GM23248 (cell line): ENCODE measurements at regions not wholly inside any gene's neighbourhood (a gene's known extent, or its start where the extent isn't known, plus 50 kb on each side); places are given as distances from the start of the nearest gene placed in this dataset.

ENCODE experiments used
- DNase-seq: peaks from one replicate; pipeline ENCODE4 v3.0.0-alpha.2; 2015
- H2AFZ ChIP-seq: fragments of 200-600 bp; sonication (generic); 2 replicates; pipeline ENCODE4 v1.6.1; 2016; ENCODE audit warnings: antibody characterized with exemption
- H3F3A ChIP-seq: fragments of 200-600 bp; sonication (generic); 2 replicates; pipeline ENCODE4 v1.6.1; 2016; ENCODE audit warnings: mild to moderate bottlenecking, antibody characterized with exemption, mixed run types; ENCODE audit not compliant: insufficient read depth
- H3K27ac ChIP-seq: fragments of 200-600 bp; sonication (generic); 2 replicates; pipeline ENCODE4 v1.5.1; 2016; ENCODE audit warnings: mild to moderate bottlenecking
- H3K27me3 ChIP-seq: fragments of 200-600 bp; sonication (generic); replicated peaks from 2 replicates; pipeline ENCODE4 v1.6.1; 2016; ENCODE audit warnings: mild to moderate bottlenecking; ENCODE audit not compliant: insufficient read depth
- H3K36me3 ChIP-seq: fragments of 200-600 bp; sonication (generic); 2 replicates; pipeline ENCODE4 v1.6.1; 2016; ENCODE audit warnings: low read depth, mild to moderate bottlenecking
- H3K4me1 ChIP-seq: fragments of 200-600 bp; sonication (generic); 2 replicates; pipeline ENCODE4 v1.6.1; 2016; ENCODE audit warnings: mild to moderate bottlenecking; ENCODE audit not compliant: insufficient read depth
- H3K4me2 ChIP-seq: fragments of 200-600 bp; sonication (generic); one replicate; pipeline ENCODE4 v1.6.1; 2016; ENCODE audit warnings: mild to moderate bottlenecking; ENCODE audit not compliant: unreplicated experiment
- H3K4me3 ChIP-seq: fragments of 200-600 bp; sonication (generic); 2 replicates; pipeline ENCODE4 v1.5.1; 2016; ENCODE audit warnings: mild to moderate bottlenecking
- H3K79me2 ChIP-seq: fragments of 200-600 bp; sonication (generic); 2 replicates; pipeline ENCODE4 v1.6.1; 2016; ENCODE audit warnings: mild to moderate bottlenecking; ENCODE audit not compliant: insufficient read depth
- H3K9ac ChIP-seq: fragments of 200-600 bp; sonication (generic); 2 replicates; pipeline ENCODE4 v1.6.1; 2016; ENCODE audit warnings: mild to moderate bottlenecking
- H3K9me2 ChIP-seq: fragments of 200-600 bp; sonication (generic); 2 replicates; pipeline ENCODE4 v1.6.1; 2016; ENCODE audit warnings: mixed run types, mild to moderate bottlenecking, moderate library complexity; ENCODE audit not compliant: insufficient read depth
- H3K9me3 ChIP-seq: fragments of 200-600 bp; sonication (generic); one replicate; pipeline ENCODE4 v1.6.1; 2017; ENCODE audit warnings: low read depth
- H4K20me1 ChIP-seq: fragments of 200-600 bp; sonication (generic); 2 replicates; pipeline ENCODE4 v1.6.0; 2016; ENCODE audit not compliant: insufficient read depth
- EZH2 ChIP-seq: fragments of 200-600 bp; sonication (generic); IDR thresholded peaks from 2 replicates; pipeline ENCODE4 v1.6.1; 2018; ENCODE audit warnings: antibody characterized with exemption, mild to moderate bottlenecking; ENCODE audit not compliant: insufficient read depth, poor library complexity, severe bottlenecking
- EZH2phosphoT487 ChIP-seq: fragments of 200-600 bp; sonication (generic); IDR thresholded peaks from 2 replicates; pipeline ENCODE4 v1.6.1; 2018; ENCODE audit warnings: antibody characterized with exemption, moderate library complexity, mild to moderate bottlenecking, low read depth; ENCODE audit not compliant: insufficient read depth
- whole genome bisulfite sequencing, 2 experiments: methylation state at CpG; one replicate each; pipeline ENCODE4 v1.1.6; 2015 to 2017; ENCODE audit warnings: low lambda C conversion rate in 2 of 2, low coverage in 1 of 2; ENCODE audit errors: missing lambda C conversion rate in 2 of 2; 5-methylcytosine and 5-hydroxymethylcytosine counted together
- in situ Hi-C: fragments of 300-500 bp; cut with MboI; formaldehyde crosslinking; loops from 2 replicates; pipeline ENCODE4 v1.15.0; 2020

DNA sequence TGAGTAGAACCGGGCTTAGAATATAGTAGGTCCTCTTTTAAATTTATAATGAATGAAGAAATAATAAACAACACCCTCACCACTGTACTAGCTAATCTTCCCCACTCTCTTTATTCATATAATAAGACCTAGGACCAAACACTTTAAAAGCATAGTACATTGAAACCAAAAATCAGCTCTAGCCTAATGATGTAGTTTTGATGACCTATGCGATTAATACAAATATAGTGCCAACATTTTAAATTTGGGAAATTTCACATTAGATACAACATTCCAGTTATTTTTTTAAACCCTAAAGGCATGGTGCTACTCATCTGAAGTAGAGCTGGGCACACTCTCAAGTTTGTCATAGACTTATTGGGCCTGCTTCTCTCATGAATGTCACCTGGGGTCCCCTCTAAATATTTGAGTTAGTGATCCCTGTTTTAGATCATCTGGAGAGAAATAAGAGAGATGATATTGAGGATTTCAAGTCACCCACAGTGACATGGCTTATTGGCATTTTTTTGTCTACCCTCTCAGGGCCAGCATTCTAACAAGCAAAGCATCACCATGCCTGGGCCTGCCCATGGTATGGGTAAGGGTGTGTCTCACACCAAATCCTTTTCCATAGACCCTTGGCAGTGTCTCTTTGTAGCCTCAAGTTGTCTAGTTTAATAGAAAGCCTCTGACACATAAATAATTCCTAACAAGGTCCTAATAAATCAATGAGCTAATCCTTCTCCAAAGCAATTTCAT, 319.8 kb downstream of the HIVEP2 start:
- WGBS, 2 experiments = 92 to 94% methylated on average over 2 of the region's 2 CpGs
- Histone ChIP-seq H3K27me3 (no peaks in the 10 kb centered on the region), H3K27ac (no peak overlapping the region), H4K20me1 (no peaks in the 10 kb centered on the region), H3F3A (no peaks in the 10 kb centered on the region), H3K9ac (no peak overlapping the region), H3K4me2 (no peak overlapping the region), H3K79me2 (no peaks in the 10 kb centered on the region), H3K4me3 (no peak overlapping the region), H3K36me3 (no peaks in the 10 kb centered on the region), H3K9me2 (no peaks in the 10 kb centered on the region), H2AFZ (no peak overlapping the region), H3K4me1 (no peaks in the 10 kb centered on the region), H3K9me3 (no peaks in the 10 kb centered on the region)
- TF ChIP-seq EZH2 (no peak), EZH2phosphoT487 (no peak)
- in situ Hi-C loops = no loop called here
- no peak for DNase-seq

DNA sequence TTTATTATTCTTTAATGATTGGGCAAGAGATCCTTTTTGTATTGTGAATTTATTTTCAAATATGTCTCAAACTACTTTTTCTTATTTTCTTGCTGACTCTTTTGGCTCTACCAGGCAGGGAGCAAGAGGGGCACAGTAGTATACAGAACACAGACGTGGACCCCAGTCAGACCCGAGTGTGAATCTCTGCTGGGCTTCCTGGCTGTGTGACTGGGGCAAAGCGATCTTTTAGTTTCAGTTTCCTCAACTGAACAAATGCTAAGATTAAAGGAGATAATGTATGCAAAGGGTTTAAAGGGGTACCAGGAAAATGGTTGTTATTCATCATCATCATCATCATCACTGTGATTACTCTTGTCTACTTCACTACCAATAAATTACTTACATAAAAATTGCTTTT, 317.5 kb downstream of the HIVEP2 start:
- Histone ChIP-seq H4K20me1 (no peaks in the 10 kb centered on the region), H3K9me2 (no peaks in the 10 kb centered on the region), H3K9ac (no peak overlapping the region), H3K36me3 (no peaks in the 10 kb centered on the region), H3F3A (0 out of 2 replicates have a peak, but pooled peaks cover 4% of the 10 kb centered on the region), H3K4me1 (peaks cover 4% of the 10 kb centered on the region; the same call in 1 of the 2 replicates), H3K9me3 (no peaks in the 10 kb centered on the region), H3K79me2 (no peaks in the 10 kb centered on the region), H2AFZ (peak overlapping the region; percentile 21; the same call in 1 of the 2 replicates), H3K27ac (no peak overlapping the region), H3K27me3 (no peaks in the 10 kb centered on the region), H3K4me3 (no peak overlapping the region), H3K4me2 (no peak overlapping the region)
- WGBS, 2 experiments = 91 to 93% methylated on average over 3 of the region's 3 CpGs
- in situ Hi-C loops = no loop called here
- TF ChIP-seq EZH2 = no peak
- TF ChIP-seq EZH2phosphoT487 = no peak
- no peak for DNase-seq

DNA sequence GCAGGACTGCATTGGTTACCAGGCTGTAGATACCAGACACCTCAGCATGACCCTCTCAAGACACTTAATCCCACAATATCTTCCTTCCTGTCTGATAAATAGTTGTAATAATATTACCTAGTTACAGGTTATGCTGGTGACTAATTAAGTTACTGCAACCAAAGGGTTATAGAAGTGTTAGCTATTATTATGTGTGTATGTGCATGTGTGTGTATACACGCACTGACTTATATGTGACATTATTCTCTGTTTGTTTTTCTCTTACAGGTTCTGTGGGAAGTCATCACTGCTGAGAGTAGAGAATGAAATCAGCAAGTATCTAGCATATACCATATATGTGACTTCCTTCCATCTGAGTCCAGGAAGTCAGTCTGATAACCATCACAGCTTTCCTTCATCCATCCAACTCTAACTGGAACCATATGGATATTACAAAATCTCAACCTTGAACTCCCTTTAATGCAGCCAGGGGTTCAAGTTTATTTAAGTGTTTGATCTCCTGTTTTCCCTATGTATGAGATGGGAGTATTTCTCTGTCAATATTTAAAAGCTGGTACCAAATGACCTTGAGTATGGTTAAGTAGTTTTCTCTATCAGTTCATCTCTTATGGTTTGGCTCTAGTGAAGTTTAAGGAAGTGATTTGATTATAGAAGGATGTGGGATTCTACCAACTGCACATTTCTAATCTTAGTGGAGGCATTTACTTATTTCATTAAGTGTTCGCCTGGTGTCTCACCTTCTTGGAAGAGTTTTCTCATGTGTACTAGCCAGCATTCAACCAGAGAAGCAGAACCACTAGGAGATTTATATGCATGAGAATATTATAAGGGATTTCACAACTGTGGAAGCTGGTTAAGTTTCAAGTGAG, 313.2 kb downstream of the HIVEP2 start:
- TF ChIP-seq EZH2phosphoT487 (no peak), EZH2 (no peak)
- Histone ChIP-seq H3F3A (peaks cover 8% of the 10 kb centered on the region; the same call in 1 of the 2 replicates), H3K4me1 (peaks cover 12% of the 10 kb centered on the region; the same call in 1 of the 2 replicates), H3K9me3 (no peaks in the 10 kb centered on the region), H2AFZ (no peak overlapping the region), H4K20me1 (no peaks in the 10 kb centered on the region), H3K9me2 (no peaks in the 10 kb centered on the region), H3K27me3 (no peaks in the 10 kb centered on the region), H3K4me2 (no peak overlapping the region), H3K36me3 (no peaks in the 10 kb centered on the region), H3K27ac (no peak overlapping the region), H3K4me3 (no peak overlapping the region), H3K79me2 (no peaks in the 10 kb centered on the region), H3K9ac (no peak overlapping the region)
- peak; percentile 27 for DNase-seq
- 93 to 97% methylated on average over 2 of the region's 2 CpGs for WGBS, 2 experiments
- in situ Hi-C loops = no loop called here

DNA sequence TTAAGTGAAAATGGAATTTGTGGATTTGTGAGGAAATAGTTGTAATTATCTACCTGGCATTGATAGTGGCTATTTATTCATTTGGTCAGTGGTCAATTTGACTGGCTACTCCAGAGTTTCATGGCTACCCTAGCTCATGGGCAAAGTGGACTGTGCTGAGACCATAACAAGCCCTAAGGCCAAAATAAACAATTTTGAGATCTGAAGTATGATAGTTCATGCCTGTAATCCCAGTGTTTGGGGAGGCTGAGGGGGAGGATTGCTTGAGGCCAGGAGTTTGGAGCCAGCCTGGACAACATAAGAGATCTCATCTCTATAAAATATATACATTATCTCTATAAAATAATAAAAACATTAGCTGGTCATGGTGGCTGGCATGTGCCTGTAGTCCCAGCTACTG, 311.7 kb downstream of the HIVEP2 start:
- TF ChIP-seq EZH2 (no peak), EZH2phosphoT487 (no peak)
- DNase-seq = no peak
- in situ Hi-C loops = no loop called here

More for the DNA sequence above, 311.7 kb downstream of the HIVEP2 start:
- Histone ChIP-seq H3K9me3 (no peaks in the 10 kb centered on the region), H4K20me1 (no peaks in the 10 kb centered on the region), H3K36me3 (no peaks in the 10 kb centered on the region), H3K27me3 (no peaks in the 10 kb centered on the region), H3K27ac (no peak overlapping the region), H3K9me2 (no peaks in the 10 kb centered on the region), H3F3A (peaks cover 8% of the 10 kb centered on the region; the same call in 1 of the 2 replicates), H2AFZ (no peak overlapping the region), H3K4me3 (no peak overlapping the region), H3K4me1 (peaks cover 12% of the 10 kb centered on the region; the same call in 1 of the 2 replicates), H3K9ac (no peak overlapping the region), H3K79me2 (no peaks in the 10 kb centered on the region), H3K4me2 (no peak overlapping the region)
